ENCODE measurements at regions not wholly inside any gene's neighbourhood (a gene's known extent, or its start where the extent isn't known, plus 50 kb on each side); places are given as distances from the start of the nearest gene placed in this dataset.

GRCh38 chr5:4294878-4295277 lies 699.2 kb downstream of the IRX1 start:
- DNase-seq (ENCODE audit: low spot score): no peak

- peak; percentile 5 for DNase-seq (ENCODE audit: low spot score)
Observed at GRCh38 chr5:4295663-4296339, 700.2 kb downstream of the IRX1 start.

GRCh38 chr5:4306057-4306456 lies 710.4 kb downstream of the IRX1 start:
- no peak for DNase-seq (ENCODE audit: low spot score)

- no peak for DNase-seq (ENCODE audit: low spot score)
Observed at GRCh38 chr5:4309026-4309425, 713.4 kb downstream of the IRX1 start.

DNA sequence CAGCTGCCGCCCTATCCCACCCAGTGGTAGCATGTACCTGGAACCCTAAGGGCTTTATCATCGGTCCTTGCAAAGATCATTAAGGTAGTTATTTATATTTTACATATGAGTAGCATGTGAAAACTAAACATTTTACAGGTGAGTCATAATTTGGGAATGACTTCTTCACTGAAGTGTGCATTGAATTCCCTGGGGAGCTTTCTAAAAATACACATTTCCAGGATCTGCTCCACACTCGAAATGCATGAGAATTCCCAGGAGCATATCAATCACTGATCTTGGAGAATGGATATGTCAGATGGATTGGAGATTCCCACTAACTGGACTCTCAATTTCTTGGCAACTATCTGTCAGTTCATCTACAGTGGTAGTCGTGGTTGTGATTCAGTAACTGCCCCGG lies 717.5 kb downstream of the IRX1 start:
- DNase-seq (ENCODE audit: low spot score): no peak

DNA sequence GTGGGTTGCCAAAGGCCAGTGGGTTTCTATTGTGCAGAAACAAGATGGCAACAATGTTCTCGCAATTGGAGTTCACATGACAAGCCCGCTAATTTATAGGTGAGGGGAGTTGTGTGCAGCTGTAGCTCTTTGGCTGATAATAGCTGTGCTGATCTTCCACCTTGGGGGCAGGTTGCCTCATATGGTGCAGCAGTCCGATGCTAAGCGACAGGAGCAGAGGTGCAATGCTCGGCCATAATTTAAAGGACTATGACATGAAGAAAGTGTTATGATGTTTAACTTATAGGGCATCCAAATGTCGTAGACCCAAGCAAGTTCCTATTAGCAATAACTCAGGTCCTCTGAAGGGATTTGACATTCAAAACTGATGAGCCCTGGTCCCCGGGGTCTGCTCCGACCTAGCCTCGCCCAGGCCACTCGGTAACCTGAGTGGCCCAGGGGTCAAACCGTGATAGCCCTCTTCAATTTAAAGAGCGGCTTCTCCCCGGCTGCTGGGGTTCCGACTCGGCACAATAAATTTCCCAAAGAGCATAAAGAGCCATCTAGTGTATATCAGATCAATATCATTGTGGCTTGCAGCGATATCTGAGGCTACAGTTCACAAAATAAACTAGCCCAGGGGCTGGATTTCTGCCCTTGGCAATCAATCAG lies 724.0 kb downstream of the IRX1 start:
- DNase-seq (ENCODE audit: low spot score): no peak

DNA sequence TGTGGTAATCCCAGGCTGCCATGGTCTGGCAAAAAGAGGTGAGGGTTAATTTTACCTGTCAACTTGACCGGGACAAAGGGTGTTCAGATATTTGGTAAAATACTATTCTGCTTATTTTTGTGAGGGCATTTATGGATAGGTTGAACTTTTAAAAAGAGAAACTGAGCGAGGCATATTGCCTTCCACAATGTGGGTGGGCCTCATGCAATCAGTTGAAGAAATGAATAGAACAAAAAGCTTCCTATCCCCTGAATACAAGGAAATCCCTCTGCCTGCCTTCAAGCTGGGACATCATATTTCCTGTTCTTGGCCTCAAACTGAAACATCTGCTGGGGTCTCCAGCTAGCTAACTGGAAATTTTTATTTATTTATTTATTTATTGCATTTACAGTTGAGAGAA lies 734.7 kb downstream of the IRX1 start:
- no peak for DNase-seq (ENCODE audit: low spot score)

DNA sequence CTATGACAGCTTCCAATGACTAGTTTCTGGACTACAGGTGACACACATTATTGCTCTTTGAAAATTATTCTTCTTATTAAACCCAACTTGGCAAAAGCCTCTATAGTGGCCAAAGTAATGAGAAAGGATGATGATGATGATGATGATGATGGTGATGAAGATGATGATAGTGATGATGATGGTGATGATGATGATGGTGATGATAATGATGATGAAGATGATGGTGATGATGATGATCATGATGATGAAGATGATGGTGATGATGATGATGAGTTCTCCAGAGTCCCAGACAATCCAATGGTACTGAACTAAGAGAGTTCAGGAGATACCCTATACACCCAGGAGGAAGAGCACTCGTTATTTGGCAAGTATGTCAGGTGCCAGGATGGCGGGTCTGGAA lies 739.4 kb downstream of the IRX1 start:
- DNase-seq (ENCODE audit: low spot score): no peak

DNA sequence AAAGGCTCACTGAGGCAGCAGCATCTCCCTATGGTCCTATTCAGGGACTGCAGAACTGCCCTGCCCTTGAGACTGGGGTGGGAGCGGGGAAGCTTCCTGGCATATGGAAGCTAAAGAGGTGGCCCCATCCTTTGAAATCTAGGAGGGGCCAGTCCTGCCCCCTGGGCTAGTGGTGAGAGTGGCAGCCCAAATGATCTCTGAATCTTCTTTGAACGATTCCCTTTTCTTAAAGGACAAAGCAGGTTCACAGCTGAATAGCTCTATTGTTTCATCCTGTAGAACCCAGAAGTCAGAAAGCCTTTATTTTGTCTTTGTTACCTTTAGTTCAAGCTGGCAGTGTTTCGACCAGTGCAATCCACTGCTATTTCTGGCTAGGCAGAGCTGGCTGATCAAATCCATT lies 741.9 kb downstream of the IRX1 start:
- no peak for DNase-seq (ENCODE audit: low spot score)

DNA sequence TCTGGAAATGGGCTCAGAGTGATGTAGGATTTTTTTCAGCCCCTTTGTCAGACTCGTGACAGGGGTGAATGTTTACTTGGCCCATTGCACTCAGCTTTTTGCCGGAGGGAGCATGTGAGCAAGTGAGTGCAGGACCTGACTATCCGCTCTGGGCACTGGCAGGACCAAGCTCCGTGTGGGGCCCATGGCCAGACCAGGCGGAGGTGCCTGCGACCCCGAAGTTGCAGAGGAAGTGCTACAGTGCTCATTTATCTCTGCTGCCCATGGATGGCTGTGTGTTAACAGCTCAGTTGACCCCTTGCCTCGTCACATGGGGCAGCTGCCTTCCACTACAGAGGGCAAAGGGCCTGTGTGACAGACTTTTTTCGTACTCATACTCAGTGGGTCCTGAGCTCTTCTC lies 744.3 kb downstream of the IRX1 start:
- DNase-seq (ENCODE audit: low spot score): no peak

GRCh38 chr5:4345850-4346249 lies 750.2 kb downstream of the IRX1 start:
- DNase-seq (ENCODE audit: low spot score): no peak

- DNase-seq (ENCODE audit: low spot score): no peak
Observed at GRCh38 chr5:4348423-4348822, 752.8 kb downstream of the IRX1 start.

GRCh38 chr5:4348919-4349318 lies 753.3 kb downstream of the IRX1 start:
- DNase-seq (ENCODE audit: low spot score): no peak

DNA sequence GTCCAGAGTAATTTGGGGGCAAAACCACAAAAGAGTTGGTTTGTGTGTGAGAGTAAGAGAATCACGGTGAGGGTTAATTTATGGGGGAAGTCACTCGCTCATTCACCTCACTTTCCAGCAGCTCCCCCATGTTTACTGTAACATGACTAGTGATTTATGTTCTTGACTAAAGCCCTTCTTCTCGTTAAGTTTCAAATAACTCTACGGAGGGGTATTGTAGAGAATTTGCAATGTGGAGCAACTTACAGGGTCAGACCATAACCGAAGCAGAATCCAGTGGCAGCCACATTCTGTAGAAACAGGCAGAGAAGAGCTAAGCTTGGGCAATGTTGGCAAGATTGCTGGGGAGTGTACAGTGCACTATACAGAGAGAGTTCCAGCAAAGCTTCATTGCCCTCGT lies 760.6 kb downstream of the IRX1 start:
- DNase-seq (ENCODE audit: low spot score): no peak

GRCh38 chr5:4359847-4360246 lies 764.2 kb downstream of the IRX1 start:
- no peak for DNase-seq (ENCODE audit: low spot score)

DNA sequence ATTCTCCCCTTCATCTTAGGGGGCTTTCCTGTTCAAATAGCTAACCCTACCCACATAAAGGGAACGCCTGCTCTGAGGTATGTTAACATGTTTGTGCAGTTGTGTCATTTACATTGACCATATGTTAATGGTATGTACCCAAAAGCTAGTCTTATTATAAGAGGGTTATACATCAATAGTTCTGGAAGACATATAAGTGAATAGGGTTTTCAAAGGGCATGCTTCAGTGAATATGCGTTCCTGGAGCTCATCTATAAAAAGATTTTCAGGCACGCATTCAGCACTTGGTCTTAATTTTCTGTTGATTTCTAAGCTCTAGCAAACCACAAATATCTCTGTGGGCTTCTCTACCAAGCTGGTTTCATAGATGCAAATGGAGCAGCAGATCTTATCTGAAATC lies 766.1 kb downstream of the IRX1 start:
- DNase-seq (ENCODE audit: low spot score): no peak

GRCh38 chr5:4362411-4362810 lies 766.8 kb downstream of the IRX1 start:
- DNase-seq (ENCODE audit: low spot score): no peak

DNA sequence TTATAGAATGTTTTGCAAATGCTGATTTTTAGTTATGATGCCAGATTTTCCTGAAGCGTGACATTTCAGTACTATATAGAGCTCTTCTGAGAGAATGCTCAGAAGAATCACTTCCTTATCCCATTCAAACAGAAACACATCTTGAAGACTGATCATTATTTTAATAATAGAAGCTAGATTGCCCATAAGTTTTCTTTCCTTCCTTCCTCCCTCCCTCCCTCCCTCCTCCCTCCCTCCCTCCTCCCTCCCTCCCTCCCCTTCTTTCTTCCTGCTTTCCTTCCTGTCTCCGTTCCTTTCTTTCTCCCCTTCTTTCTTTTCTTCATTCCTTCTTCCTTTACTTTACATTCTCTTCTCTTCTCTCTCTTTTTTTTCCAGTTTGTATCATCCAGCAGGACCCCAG lies 767.4 kb downstream of the IRX1 start:
- no peak for DNase-seq (ENCODE audit: low spot score)

DNA sequence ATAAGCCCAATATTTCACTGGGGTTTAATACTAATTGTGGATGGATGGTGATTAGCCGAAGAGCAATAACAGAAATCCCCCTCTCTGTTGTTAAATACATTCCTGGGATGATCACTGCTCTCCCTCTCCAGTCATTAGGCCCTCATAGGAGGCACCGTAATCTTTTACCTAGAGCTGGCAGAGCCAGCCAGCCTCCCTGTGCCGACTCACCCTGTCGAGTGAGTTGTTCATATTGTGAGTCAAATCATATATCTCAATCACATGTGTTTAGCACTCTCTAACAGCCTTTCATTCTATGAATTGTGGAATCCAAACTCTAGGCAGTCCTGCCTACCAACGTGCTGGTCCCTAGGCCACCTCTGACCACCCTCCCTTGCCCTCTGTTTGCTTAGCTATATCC lies 771.0 kb downstream of the IRX1 start:
- DNase-seq (ENCODE audit: low spot score): no peak

DNA sequence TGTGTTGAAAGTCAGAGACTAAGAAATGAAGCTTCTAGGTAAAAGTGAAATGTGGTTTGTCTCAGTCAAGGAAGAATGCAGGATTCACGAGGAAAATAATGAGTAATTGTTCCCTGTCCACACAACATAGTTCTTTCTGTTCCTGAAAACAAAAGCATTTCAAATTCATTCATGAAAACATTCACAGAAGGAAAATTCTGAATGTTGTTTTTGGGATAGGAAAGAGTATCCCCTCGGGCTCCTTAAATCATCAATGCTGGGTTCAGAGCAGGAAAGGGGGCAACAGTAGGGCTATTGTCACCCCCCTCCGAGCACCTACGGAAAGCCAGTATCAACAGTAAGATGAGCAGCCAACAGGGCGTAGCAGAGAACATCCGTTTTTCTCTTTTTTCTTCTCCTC lies 769.9 kb upstream of the ADAMTS16 start:
- no peak for DNase-seq (ENCODE audit: low spot score)

GRCh38 chr5:4372481-4372880 lies 767.6 kb upstream of the ADAMTS16 start:
- no peak for DNase-seq (ENCODE audit: low spot score)

DNA sequence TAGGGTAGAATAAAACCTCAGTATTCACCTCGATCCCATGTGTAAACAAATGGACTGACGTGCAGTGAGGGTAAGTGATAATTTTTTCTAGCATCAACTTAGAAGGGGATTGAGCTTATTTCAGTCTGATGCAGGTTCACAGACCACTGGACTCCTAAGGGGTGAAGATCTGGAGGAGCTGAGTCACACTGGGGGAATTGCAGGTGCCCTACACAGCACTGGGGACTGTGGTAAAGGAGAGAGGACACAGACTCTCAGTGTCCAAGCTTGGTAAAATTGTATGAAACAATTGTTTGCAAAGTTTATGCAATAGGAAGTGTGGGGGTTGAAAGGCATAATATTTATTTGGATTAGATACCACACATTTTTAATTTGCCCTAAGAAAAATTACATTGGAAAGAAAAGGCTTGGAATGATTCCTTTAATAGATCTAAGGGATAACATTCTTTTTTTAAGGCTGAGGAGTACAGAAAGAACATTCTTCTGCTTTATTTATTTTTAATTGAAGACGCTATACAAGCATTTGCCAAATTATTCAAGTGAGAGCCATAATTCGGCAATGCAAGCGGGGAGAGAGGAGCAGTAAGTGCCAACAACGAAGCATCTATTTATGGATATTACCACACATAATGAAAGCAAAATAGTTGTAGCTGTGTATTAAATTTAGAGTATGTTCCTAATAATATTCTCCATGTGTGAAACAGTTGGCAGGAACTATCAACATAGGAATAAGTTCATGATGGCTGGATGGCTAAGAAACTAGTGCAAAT lies 766.9 kb upstream of the ADAMTS16 start:
- DNase-seq (ENCODE audit: low spot score): no peak

- DNase-seq (ENCODE audit: low spot score): no peak
Observed at GRCh38 chr5:4374866-4375265, 765.3 kb upstream of the ADAMTS16 start.
